ENCODE measurements at regions not wholly inside any gene's neighbourhood (a gene's known extent, or its start where the extent isn't known, plus 50 kb on each side); places are given as distances from the start of the nearest gene placed in this dataset.

- no peak for TF ChIP-seq CTCF (IDR thresholded peaks at IDR 0.05)
- DNase-seq (ENCODE audit: low spot score) = no peak
- Histone ChIP-seq H3K4me1 (ENCODE audit: control insufficient read depth in 1 of 2, low read depth in 2 of 2) (no peaks in the 10 kb centered on the region), H3K4me3 (no peak overlapping the region), H3K27me3 (replicated peaks; ENCODE audit: insufficient read depth) (no peaks in the 10 kb centered on the region), H3K27ac (no peak overlapping the region), H3K36me3 (no peaks in the 10 kb centered on the region), H3K9me3 (no peaks in the 10 kb centered on the region)
- no peak for ATAC-seq (ENCODE audit: insufficient number of reproducible peaks, low FRiP score, low read depth)
Measured at GRCh38 chr5:56493766-56494165, 260.6 kb upstream of the ANKRD55 start.

GRCh38 chr5:56493308-56493707 lies 260.2 kb upstream of the ANKRD55 start:
- ATAC-seq (ENCODE audit: insufficient number of reproducible peaks, low FRiP score, low read depth) (no peak), DNase-seq (ENCODE audit: low spot score) (no peak)
- TF ChIP-seq CTCF (IDR thresholded peaks at IDR 0.05) = no peak
- H3K27me3 ChIP-seq (replicated peaks; ENCODE audit: insufficient read depth) = no peaks in the 10 kb centered on the region
- no peaks in the 10 kb centered on the region for H3K36me3 ChIP-seq
- H3K4me3 ChIP-seq = no peak overlapping the region
- H3K9me3 ChIP-seq = no peaks in the 10 kb centered on the region
- no peaks in the 10 kb centered on the region for H3K4me1 ChIP-seq (ENCODE audit: control insufficient read depth in 1 of 2, low read depth in 2 of 2)
- no peak overlapping the region for H3K27ac ChIP-seq

GRCh38 chr5:56492812-56493211 lies 259.7 kb upstream of the ANKRD55 start:
- TF ChIP-seq CTCF (IDR thresholded peaks at IDR 0.05) = no peak
- ATAC-seq (ENCODE audit: insufficient number of reproducible peaks, low FRiP score, low read depth) (no peak), DNase-seq (ENCODE audit: low spot score) (no peak)

GRCh38 chr5:56490971-56491468 lies 257.9 kb upstream of the ANKRD55 start:
- DNase-seq (ENCODE audit: low spot score) (no peak), ATAC-seq (ENCODE audit: insufficient number of reproducible peaks, low FRiP score, low read depth) (no peak)
- TF ChIP-seq CTCF (IDR thresholded peaks at IDR 0.05) = no peak
- Histone ChIP-seq H3K4me3 (no peak overlapping the region), H3K4me1 (ENCODE audit: control insufficient read depth in 1 of 2, low read depth in 2 of 2) (no peaks in the 10 kb centered on the region), H3K27me3 (replicated peaks; ENCODE audit: insufficient read depth) (no peaks in the 10 kb centered on the region), H3K27ac (no peak overlapping the region), H3K9me3 (no peaks in the 10 kb centered on the region), H3K36me3 (no peaks in the 10 kb centered on the region)

More at GRCh38 chr5:56492812-56493211, 259.7 kb upstream of the ANKRD55 start:
- Histone ChIP-seq H3K36me3 (no peaks in the 10 kb centered on the region), H3K9me3 (no peaks in the 10 kb centered on the region), H3K4me3 (no peak overlapping the region), H3K4me1 (ENCODE audit: control insufficient read depth in 1 of 2, low read depth in 2 of 2) (no peaks in the 10 kb centered on the region), H3K27me3 (replicated peaks; ENCODE audit: insufficient read depth) (no peaks in the 10 kb centered on the region), H3K27ac (no peak overlapping the region)

- Histone ChIP-seq H3K27ac (no peak overlapping the region), H3K9me3 (no peaks in the 10 kb centered on the region), H3K4me3 (no peak overlapping the region), H3K4me1 (ENCODE audit: control insufficient read depth in 1 of 2, low read depth in 2 of 2) (peaks cover 0 to 9% of the 10 kb centered on the region in 2 donors), H3K27me3 (replicated peaks; ENCODE audit: insufficient read depth) (no peaks in the 10 kb centered on the region), H3K36me3 (no peaks in the 10 kb centered on the region)
- ATAC-seq (ENCODE audit: insufficient number of reproducible peaks, low FRiP score, low read depth) = no peak
- no peak for DNase-seq (ENCODE audit: low spot score)
- no peak for TF ChIP-seq CTCF (IDR thresholded peaks at IDR 0.05)
Measured at GRCh38 chr5:56489272-56489671, 256.1 kb upstream of the ANKRD55 start.

Measured in thoracic aorta (tissue), 2 donors.